Endothelial cell of umbilical vein (primary cell): ENCODE measurements at regions not wholly inside any gene's neighbourhood (a gene's known extent, or its start where the extent isn't known, plus 50 kb on each side); places are given as distances from the start of the nearest gene placed in this dataset.

Experiments used
- BruUV-seq: library from RNA; stranded (reverse); fragments of 400-500 nt; replicated peaks from 2 replicates; lab custom pipeline; 2021; lab: Mats Ljungman, UMichigan
- CTCF ChIA-PET: fragments of 300-600, 350-600 bp; sonication (Branson Sonifier 250); formaldehyde crosslinking; loops from one replicate; lab custom pipeline; 2021; ENCODE audit warnings: antibody characterized with exemption, inconsistent platforms; lab: Charles Lee
- POLR2A ChIA-PET: fragments of 300-600, 350-600 bp; sonication (Branson Sonifier 250); formaldehyde crosslinking; loops from one replicate; lab custom pipeline; 2021; ENCODE audit warnings: antibody characterized with exemption, inconsistent platforms; lab: Charles Lee
- DNase-seq: peaks from one replicate; pipeline ENCODE4 v3.0.0-alpha.2; 2011; ENCODE audit warnings: low read depth, low spot score
- FAIRE-seq: peaks from 2 replicates; lab custom pipeline; 2011; peaks lifted over from hg19 to GRCh38; lab: Jason Lieb, UNC
- H2AFZ ChIP-seq: 2 replicates; pipeline ENCODE4 v1.6.0; 2012; ENCODE audit warnings: low read depth, low read length, control low read depth, inconsistent platforms
- H3K27ac ChIP-seq: 2 replicates; pipeline ENCODE4 v1.5.1; 2011; ENCODE audit warnings: low read depth, mild to moderate bottlenecking, control low read depth, low read length, moderate library complexity; ENCODE audit not compliant: insufficient read depth
- H3K27me3 ChIP-seq, 2 experiments: 2 replicates each; pipeline versions ENCODE4 v1.6.0 to v1.6.1; 2011; ENCODE audit warnings: low read length in 2 of 2, mixed read lengths in 1 of 2; ENCODE audit not compliant: control insufficient read depth in 2 of 2, insufficient read depth in 2 of 2
- H3K36me3 ChIP-seq, 2 experiments: 2 replicates in 1 of 2; 3 replicates in 1 of 2; pipeline ENCODE4 v1.5.1; 2011; ENCODE audit warnings: low read length in 2 of 2, mild to moderate bottlenecking in 1 of 2, moderate library complexity in 1 of 2; ENCODE audit not compliant: control insufficient read depth in 2 of 2, insufficient read depth in 2 of 2; ENCODE audit errors: extremely low read depth in 1 of 2
- H3K4me1 ChIP-seq: 3 replicates; pipeline ENCODE4 v1.5.1; 2011; ENCODE audit warnings: mild to moderate bottlenecking, low read length; ENCODE audit not compliant: control insufficient read depth, insufficient read depth; ENCODE audit errors: extremely low read depth
- H3K4me2 ChIP-seq: 2 replicates; pipeline ENCODE4 v1.6.1; 2011; ENCODE audit warnings: low read length, control low read depth, mixed read lengths; ENCODE audit not compliant: insufficient read depth
- H3K4me3 ChIP-seq, 3 experiments: fragments of 200-600 bp in 1 of 3; sonication (generic), shearing (Covaris generic) in 1 of 3; replicated peaks in 1 of 3; 2 replicates each; pipeline ENCODE4 v1.5.1; 2011 to 2016; ENCODE audit warnings: control low read depth in 3 of 3, low read length in 3 of 3, mild to moderate bottlenecking in 2 of 3, inconsistent platforms in 1 of 3, low read depth in 1 of 3, moderate library complexity in 1 of 3; ENCODE audit not compliant: insufficient read depth in 1 of 3
- H3K79me2 ChIP-seq: 2 replicates; pipeline ENCODE4 v1.6.0; 2012; ENCODE audit warnings: low read length, inconsistent platforms; ENCODE audit not compliant: control insufficient read depth, insufficient read depth
- H3K9ac ChIP-seq: replicated peaks from 2 replicates; pipeline ENCODE3; 2011; ENCODE audit warnings: low read length, control low read depth; ENCODE audit not compliant: insufficient read depth; ENCODE audit errors: extremely low read depth
- H3K9me1 ChIP-seq: replicated peaks from 3 replicates; pipeline ENCODE4 v1.6.0; 2011; ENCODE audit warnings: mild to moderate bottlenecking, low read length; ENCODE audit not compliant: control insufficient read depth, insufficient read depth; ENCODE audit errors: extremely low read depth
- H3K9me3 ChIP-seq: replicated peaks from 2 replicates; pipeline ENCODE4 v1.5.1; 2012; ENCODE audit warnings: low read length, inconsistent platforms; ENCODE audit not compliant: control insufficient read depth, insufficient read depth
- H4K20me1 ChIP-seq: replicated peaks from 2 replicates; pipeline ENCODE3; 2011; ENCODE audit warnings: mild to moderate bottlenecking, low read length; ENCODE audit not compliant: control insufficient read depth, insufficient read depth; ENCODE audit errors: extremely low read depth
- CTCF ChIP-seq, 2 donors: IDR thresholded peaks; 1 replicate in 1 of 2; 2 replicates in 1 of 2; pipeline ENCODE4 v1.5.1; 2011; ENCODE audit warnings: low read length in 2 of 2, mild to moderate bottlenecking in 2 of 2, moderate library complexity in 2 of 2, control low read depth in 1 of 2, inconsistent platforms in 1 of 2, low read depth in 1 of 2; ENCODE audit not compliant: insufficient read depth in 1 of 2; ENCODE audit errors: extremely low read depth in 1 of 2
- EZH2 ChIP-seq: IDR thresholded peaks from 2 replicates; pipeline ENCODE4 v1.6.1; 2012; ENCODE audit warnings: borderline replicate concordance, low read depth, mild to moderate bottlenecking, moderate library complexity, low read length, inconsistent platforms; ENCODE audit not compliant: severe bottlenecking
- GATA2 ChIP-seq: IDR thresholded peaks from 2 replicates; pipeline ENCODE4 v1.7.0; 2011; ENCODE audit warnings: low read depth, mild to moderate bottlenecking, moderate library complexity, mixed read lengths, low read length; ENCODE audit not compliant: insufficient read length, insufficient read depth
- JUN ChIP-seq: IDR thresholded peaks from 2 replicates; pipeline ENCODE4 v1.6.1; 2011; ENCODE audit warnings: borderline replicate concordance, low read depth; ENCODE audit not compliant: insufficient read length, insufficient read depth
- MYC ChIP-seq: IDR thresholded peaks from one replicate; pipeline ENCODE4 v1.6.1; 2011; ENCODE audit warnings: mild to moderate bottlenecking, low read depth, low read length
- POLR2A ChIP-seq: IDR thresholded peaks from 2 replicates; pipeline ENCODE4 v1.6.1; 2012; ENCODE audit warnings: low read depth, mild to moderate bottlenecking, control low read depth, low read length
- POLR2AphosphoS5 ChIP-seq: IDR thresholded peaks from 2 replicates; pipeline ENCODE4 v1.6.1; 2012; ENCODE audit warnings: low read depth, mild to moderate bottlenecking, control low read depth, low read length, moderate library complexity; ENCODE audit not compliant: insufficient read depth
- dilution Hi-C: fragments of 300-500 bp; cut with MboI; formaldehyde crosslinking; loops from one replicate; pipeline ENCODE4 v1.15.0; 2019; ENCODE audit warnings: low sequenced_read_pairs; ENCODE audit not compliant: extremely low pct_ligation_motif_present
- intact Hi-C: fragments of 100-400 bp; cut with micrococcal nuclease; formaldehyde crosslinking; loops from one replicate; pipeline ENCODE4 v1.10.0; 2022

GRCh38 chr10:91705948-91706670, 73.2 kb upstream of the PPP1R3C start:
- no peaks in the 10 kb centered on the region for H3K9me1 ChIP-seq
- no peak overlapping the region for H3K4me2 ChIP-seq
- no peak for FAIRE-seq
- DNase-seq = no peak
- POLR2A ChIA-PET = no interaction called here
- H3K4me1 ChIP-seq = peaks cover 7% of the 10 kb centered on the region
- no peak overlapping the region for H3K4me3 ChIP-seq
- H3K27me3 ChIP-seq = peaks cover 29 to 52% of the 10 kb centered on the region in 2 experiments
- H3K9ac ChIP-seq = no peak overlapping the region
- H3K36me3 ChIP-seq = no peaks in the 10 kb centered on the region
- TF ChIP-seq POLR2A = no peak
- TF ChIP-seq POLR2AphosphoS5 = no peak
- no peak for TF ChIP-seq JUN
- TF ChIP-seq GATA2 = no peak
- no peaks in the 10 kb centered on the region for H3K79me2 ChIP-seq
- intact Hi-C loops = no loop called here
- CTCF ChIA-PET = interaction anchor here (1.0 kb wide), 1 partner anchor 214 kb away, joined by 3 read pairs; no protein-coding TSS in a partner anchor
- no TSS peak for BruUV-seq
- H4K20me1 ChIP-seq = no peaks in the 10 kb centered on the region
- H3K27ac ChIP-seq = no peak overlapping the region
- dilution Hi-C loops = no loop called here
- no peak overlapping the region for H2AFZ ChIP-seq
- no peaks in the 10 kb centered on the region for H3K9me3 ChIP-seq

- intact Hi-C loops = no loop called here
- ChIA-PET POLR2A (no interaction called here), CTCF (no interaction called here)
- Histone ChIP-seq H3K27ac (no peak overlapping the region), H3K4me1 (no peaks in the 10 kb centered on the region), H3K4me3 (no peak overlapping the region), H3K27me3 (peaks cover 22 to 50% of the 10 kb centered on the region in 2 experiments), H3K36me3 (no peaks in the 10 kb centered on the region), H3K9ac (no peak overlapping the region), H3K4me2 (no peak overlapping the region), H3K79me2 (no peaks in the 10 kb centered on the region), H2AFZ (no peak overlapping the region), H3K9me3 (no peaks in the 10 kb centered on the region), H4K20me1 (no peaks in the 10 kb centered on the region), H3K9me1 (no peaks in the 10 kb centered on the region)
- no TSS peak for BruUV-seq
- dilution Hi-C loops = no loop called here
- TF ChIP-seq MYC (no peak), JUN (no peak), EZH2 (no peak), CTCF (IDR thresholded peaks at IDR 0.05; ENCODE audit: extremely low read depth in 1 of 2, insufficient read depth in 1 of 2, low read depth in 1 of 2, low read length in 2 of 2) (no peak)
- DNase-seq (no peak), FAIRE-seq (no peak)
These were observed 69.7 kb upstream of the PPP1R3C start for GRCh38 chr10:91702620-91703019.
